ENCODE measurements at regions not wholly inside any gene's neighbourhood (a gene's known extent, or its start where the extent isn't known, plus 50 kb on each side); places are given as distances from the start of the nearest gene placed in this dataset.

DNA sequence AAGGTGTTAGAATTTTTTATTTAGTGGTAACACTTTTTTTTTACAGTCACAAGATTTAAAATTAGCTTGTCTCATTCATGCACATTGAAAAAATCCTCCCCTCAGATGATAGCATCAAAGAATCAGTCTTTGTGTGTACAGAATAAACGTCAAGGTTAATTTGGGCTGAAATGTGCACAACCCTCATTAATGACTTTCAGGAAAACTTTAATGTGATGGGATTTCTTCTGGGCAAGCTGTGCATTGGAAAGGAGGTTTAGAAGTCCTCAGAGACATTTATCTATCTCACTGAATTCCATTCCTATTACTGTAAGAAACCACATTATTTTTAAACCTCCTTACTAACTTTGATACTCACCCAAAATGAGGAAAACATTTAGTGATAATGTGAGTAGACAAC, 88.2 kb upstream of the TECRL start:
- ChIA-PET CTCF (no interaction called here), POLR2A (no interaction called here)
- no peaks in the 10 kb centered on the region for H3K27me3 ChIP-seq (ENCODE audit: control insufficient read depth in 2 of 2, insufficient read depth in 2 of 2, low read length in 2 of 2)
- Mint-ChIP-seq H3K4me3 (no peak overlapping the region), H3K27ac (no peak overlapping the region), H3K9me3 (peaks cover 0 to 4% (median 0%) of the 10 kb centered on the region in 11 donors), H3K4me1 (no peaks in the 10 kb centered on the region), H3K27me3 (no peaks in the 10 kb centered on the region), H3K36me3 (no peaks in the 10 kb centered on the region)
- no peak overlapping the region for H3K4me3 ChIP-seq (ENCODE audit: low read length)
- DNase-seq = no peak
- H3K36me3 ChIP-seq (ENCODE audit: control insufficient read depth in 2 of 3, insufficient read depth in 3 of 3, low read length in 3 of 3) = no peaks in the 10 kb centered on the region
- no peaks in the 10 kb centered on the region for H3K4me1 ChIP-seq (ENCODE audit: control insufficient read depth in 2 of 2, insufficient read depth in 2 of 2, low read length in 2 of 2)
- H3K27ac ChIP-seq (ENCODE audit: low read depth, low read length) = no peak overlapping the region
- no peak for ATAC-seq
- intact Hi-C loops (cut with micrococcal nuclease) = no loop called here
- H3K9me3 ChIP-seq (ENCODE audit: control insufficient read depth in 2 of 3, low read length in 3 of 3) = peaks cover 0 to 3% (median 0%) of the 10 kb centered on the region in 3 experiments

GRCh38 chr4:64495946-64496345, 86.7 kb upstream of the TECRL start:
- ChIA-PET POLR2A (no interaction called here), CTCF (no interaction called here)
- Mint-ChIP-seq H3K27me3 (no peaks in the 10 kb centered on the region), H3K9me3 (peaks cover 0 to 7% (median 0%) of the 10 kb centered on the region in 11 donors), H3K4me1 (no peaks in the 10 kb centered on the region), H3K4me3 (no peak overlapping the region), H3K27ac (no peak overlapping the region), H3K36me3 (no peaks in the 10 kb centered on the region)
- Histone ChIP-seq H3K27ac (ENCODE audit: low read depth, low read length) (no peak overlapping the region), H3K36me3 (ENCODE audit: control insufficient read depth in 2 of 3, insufficient read depth in 3 of 3, low read length in 3 of 3) (no peaks in the 10 kb centered on the region), H3K9me3 (ENCODE audit: control insufficient read depth in 2 of 3, low read length in 3 of 3) (no peaks in the 10 kb centered on the region), H3K27me3 (ENCODE audit: control insufficient read depth in 2 of 2, insufficient read depth in 2 of 2, low read length in 2 of 2) (no peaks in the 10 kb centered on the region), H3K4me3 (ENCODE audit: low read length) (no peak overlapping the region), H3K4me1 (ENCODE audit: control insufficient read depth in 2 of 2, insufficient read depth in 2 of 2, low read length in 2 of 2) (no peaks in the 10 kb centered on the region)
- ATAC-seq (no peak), DNase-seq (no peak)
- intact Hi-C loops (cut with micrococcal nuclease) = no loop called here

- Mint-ChIP-seq H3K27ac (no peak overlapping the region), H3K4me3 (no peak overlapping the region), H3K36me3 (no peaks in the 10 kb centered on the region), H3K9me3 (peaks cover 0 to 7% (median 0%) of the 10 kb centered on the region in 11 donors), H3K4me1 (no peaks in the 10 kb centered on the region), H3K27me3 (no peaks in the 10 kb centered on the region)
- Histone ChIP-seq H3K4me1 (ENCODE audit: control insufficient read depth in 2 of 2, insufficient read depth in 2 of 2, low read length in 2 of 2) (no peaks in the 10 kb centered on the region), H3K36me3 (ENCODE audit: control insufficient read depth in 2 of 3, insufficient read depth in 3 of 3, low read length in 3 of 3) (no peaks in the 10 kb centered on the region), H3K9me3 (ENCODE audit: control insufficient read depth in 2 of 3, low read length in 3 of 3) (no peaks in the 10 kb centered on the region), H3K4me3 (ENCODE audit: low read length) (no peak overlapping the region), H3K27me3 (ENCODE audit: control insufficient read depth in 2 of 2, insufficient read depth in 2 of 2, low read length in 2 of 2) (no peaks in the 10 kb centered on the region), H3K27ac (ENCODE audit: low read depth, low read length) (no peak overlapping the region)
- intact Hi-C loops (cut with micrococcal nuclease) = no loop called here
- CTCF ChIA-PET = no interaction called here
- no peak for ATAC-seq
- DNase-seq = no peak
- POLR2A ChIA-PET = no interaction called here
Observed at GRCh38 chr4:64489628-64490027, 80.4 kb upstream of the TECRL start.

GRCh38 chr4:64479338-64479737, 70.1 kb upstream of the TECRL start:
- Histone ChIP-seq H3K4me1 (ENCODE audit: control insufficient read depth in 2 of 2, insufficient read depth in 2 of 2, low read length in 2 of 2) (no peaks in the 10 kb centered on the region), H3K4me3 (ENCODE audit: low read length) (no peak overlapping the region), H3K9me3 (ENCODE audit: control insufficient read depth in 2 of 3, low read length in 3 of 3) (no peaks in the 10 kb centered on the region), H3K27me3 (ENCODE audit: control insufficient read depth in 2 of 2, insufficient read depth in 2 of 2, low read length in 2 of 2) (no peaks in the 10 kb centered on the region), H3K27ac (ENCODE audit: low read depth, low read length) (no peak overlapping the region), H3K36me3 (ENCODE audit: control insufficient read depth in 2 of 3, insufficient read depth in 3 of 3, low read length in 3 of 3) (no peaks in the 10 kb centered on the region)
- Mint-ChIP-seq H3K27ac (no peak overlapping the region), H3K4me1 (no peaks in the 10 kb centered on the region), H3K36me3 (no peaks in the 10 kb centered on the region), H3K4me3 (no peak overlapping the region), H3K27me3 (no peaks in the 10 kb centered on the region), H3K9me3 (peaks cover 0 to 8% (median 2%) of the 10 kb centered on the region in 11 donors)
- ChIA-PET POLR2A (no interaction called here), CTCF (no interaction called here)
- intact Hi-C loops (cut with micrococcal nuclease) = no loop called here
- DNase-seq (no peak), ATAC-seq (no peak)

DNA sequence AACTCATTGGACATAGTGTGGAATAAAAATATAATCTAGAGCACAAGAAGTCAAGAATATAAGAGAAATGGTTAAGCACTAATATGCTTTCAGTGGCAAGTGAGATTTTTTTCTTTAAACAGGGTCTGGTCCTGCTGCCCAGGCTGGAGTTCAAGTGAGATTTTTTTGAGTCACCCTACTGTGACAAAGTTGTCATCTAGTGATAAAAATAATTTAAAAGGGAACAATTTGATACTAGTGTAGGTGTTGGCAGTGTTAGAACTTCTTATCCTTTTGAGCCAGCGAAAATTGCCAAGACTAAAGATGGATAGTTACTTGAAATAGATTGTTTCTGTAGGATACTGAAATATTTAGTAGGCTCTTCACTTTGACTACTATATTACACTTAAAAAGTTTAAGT, 67.9 kb upstream of the TECRL start:
- no peaks in the 10 kb centered on the region for H3K27me3 ChIP-seq (ENCODE audit: control insufficient read depth in 2 of 2, insufficient read depth in 2 of 2, low read length in 2 of 2)
- ChIA-PET POLR2A (no interaction called here), CTCF (interaction anchor here (0.6 kb wide), 1 partner anchor 86 kb away, joined by 3 read pairs; no protein-coding TSS in a partner anchor)
- Mint-ChIP-seq H3K9me3 (peaks cover 0 to 8% (median 0%) of the 10 kb centered on the region in 11 donors), H3K4me1 (no peaks in the 10 kb centered on the region), H3K27me3 (no peaks in the 10 kb centered on the region), H3K4me3 (no peak overlapping the region), H3K36me3 (no peaks in the 10 kb centered on the region), H3K27ac (no peak overlapping the region)
- no peak overlapping the region for H3K27ac ChIP-seq (ENCODE audit: low read depth, low read length)
- ATAC-seq (no peak), DNase-seq (no peak)
- H3K4me3 ChIP-seq (ENCODE audit: low read length) = no peak overlapping the region
- no peaks in the 10 kb centered on the region for H3K4me1 ChIP-seq (ENCODE audit: control insufficient read depth in 2 of 2, insufficient read depth in 2 of 2, low read length in 2 of 2)
- no peaks in the 10 kb centered on the region for H3K9me3 ChIP-seq (ENCODE audit: control insufficient read depth in 2 of 3, low read length in 3 of 3)
- no peaks in the 10 kb centered on the region for H3K36me3 ChIP-seq (ENCODE audit: control insufficient read depth in 2 of 3, insufficient read depth in 3 of 3, low read length in 3 of 3)
- intact Hi-C loops (cut with micrococcal nuclease) = no loop called here

DNA sequence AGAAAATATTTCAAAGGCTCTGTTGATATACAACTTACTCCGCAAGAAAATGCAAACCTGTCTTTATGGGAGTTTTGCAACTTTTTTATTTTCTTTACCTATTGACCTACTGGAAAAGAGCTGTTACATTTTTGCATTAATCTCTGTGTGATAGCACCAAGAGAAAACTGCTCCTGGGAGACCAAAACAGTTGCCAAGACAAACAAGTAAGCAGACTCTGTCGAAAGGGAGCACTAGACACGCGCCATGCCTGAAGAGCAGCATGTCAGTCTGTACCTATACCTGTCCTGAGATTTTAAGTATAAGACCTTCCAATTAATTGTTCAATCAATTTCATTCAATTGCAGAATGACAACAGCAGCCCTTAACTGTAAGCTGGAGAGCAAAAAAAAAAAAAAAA, 56.0 kb upstream of the TECRL start:
- Mint-ChIP-seq H3K4me3 (no peak overlapping the region), H3K4me1 (no peaks in the 10 kb centered on the region), H3K9me3 (peaks cover 0 to 5% (median 1%) of the 10 kb centered on the region in 11 donors), H3K27me3 (no peaks in the 10 kb centered on the region), H3K27ac (no peak overlapping the region), H3K36me3 (no peaks in the 10 kb centered on the region)
- H3K9me3 ChIP-seq (ENCODE audit: control insufficient read depth in 2 of 3, low read length in 3 of 3) = no peaks in the 10 kb centered on the region
- ATAC-seq = no peak
- no peak overlapping the region for H3K4me3 ChIP-seq (ENCODE audit: low read length)
- no peak for DNase-seq
- H3K4me1 ChIP-seq (ENCODE audit: control insufficient read depth in 2 of 2, insufficient read depth in 2 of 2, low read length in 2 of 2) = no peaks in the 10 kb centered on the region
- intact Hi-C loops (cut with micrococcal nuclease) = no loop called here
- ChIA-PET POLR2A (no interaction called here), CTCF (no interaction called here)
- no peaks in the 10 kb centered on the region for H3K36me3 ChIP-seq (ENCODE audit: control insufficient read depth in 2 of 3, insufficient read depth in 3 of 3, low read length in 3 of 3)
- H3K27ac ChIP-seq (ENCODE audit: low read depth, low read length) = no peak overlapping the region
- H3K27me3 ChIP-seq (ENCODE audit: control insufficient read depth in 2 of 2, insufficient read depth in 2 of 2, low read length in 2 of 2) = no peaks in the 10 kb centered on the region

DNA sequence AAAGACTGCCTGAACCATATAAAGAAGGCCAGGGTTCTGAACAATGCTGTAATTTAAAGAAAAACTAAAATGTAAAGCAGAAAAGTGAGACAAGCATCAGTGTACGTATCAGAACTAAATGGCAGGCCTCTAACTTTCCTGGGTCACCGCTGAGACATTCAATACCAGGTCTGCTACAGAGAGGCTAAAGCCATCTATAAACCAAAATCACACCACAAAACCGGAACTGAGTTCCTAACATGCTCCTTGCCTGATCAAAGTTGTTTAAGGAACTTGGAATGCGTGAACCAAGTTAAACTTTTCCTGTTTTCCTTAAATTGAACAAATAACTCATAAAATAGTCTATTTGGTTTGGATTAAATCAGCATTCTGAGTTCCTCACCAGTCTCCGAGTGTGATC, 55.3 kb upstream of the TECRL start:
- H3K27ac ChIP-seq (ENCODE audit: low read depth, low read length) = no peak overlapping the region
- Mint-ChIP-seq H3K27me3 (no peaks in the 10 kb centered on the region), H3K4me3 (no peak overlapping the region), H3K9me3 (peaks cover 0 to 5% (median 1%) of the 10 kb centered on the region in 11 donors), H3K36me3 (no peaks in the 10 kb centered on the region), H3K4me1 (no peaks in the 10 kb centered on the region), H3K27ac (no peak overlapping the region)
- ChIA-PET CTCF (no interaction called here), POLR2A (no interaction called here)
- H3K36me3 ChIP-seq (ENCODE audit: control insufficient read depth in 2 of 3, insufficient read depth in 3 of 3, low read length in 3 of 3) = no peaks in the 10 kb centered on the region
- no peaks in the 10 kb centered on the region for H3K9me3 ChIP-seq (ENCODE audit: control insufficient read depth in 2 of 3, low read length in 3 of 3)
- no peak overlapping the region for H3K4me3 ChIP-seq (ENCODE audit: low read length)
- intact Hi-C loops (cut with micrococcal nuclease) = no loop called here
- H3K4me1 ChIP-seq (ENCODE audit: control insufficient read depth in 2 of 2, insufficient read depth in 2 of 2, low read length in 2 of 2) = no peaks in the 10 kb centered on the region
- H3K27me3 ChIP-seq (ENCODE audit: control insufficient read depth in 2 of 2, insufficient read depth in 2 of 2, low read length in 2 of 2) = no peaks in the 10 kb centered on the region
- no peak for DNase-seq
- no peak for ATAC-seq
